ENCODE measurements at regions not wholly inside any gene's neighbourhood (a gene's known extent, or its start where the extent isn't known, plus 50 kb on each side); places are given as distances from the start of the nearest gene placed in this dataset.

DNA sequence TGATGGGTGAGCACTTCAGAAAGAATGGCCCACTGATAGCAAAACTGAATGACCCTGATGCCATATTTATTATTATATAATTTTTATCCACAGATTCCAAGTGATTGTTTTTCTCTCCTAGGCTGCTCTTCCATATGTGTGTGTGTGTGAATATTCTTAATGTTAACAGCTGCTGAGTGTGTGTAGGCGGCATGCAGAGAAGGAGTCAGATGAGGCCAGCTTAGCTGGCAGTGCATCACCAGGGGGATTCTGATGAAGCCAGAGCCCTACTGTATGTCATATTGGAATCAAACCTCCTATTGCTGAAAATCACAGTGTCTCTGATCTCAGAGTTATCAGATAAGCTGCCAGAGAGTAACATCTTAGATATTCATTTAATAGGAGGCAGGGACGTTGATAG, 177.1 kb downstream of the DMAC1 start:
- TF ChIP-seq PRDM2 (tag by site-specific recombination; IDR thresholded peaks at IDR 0.05; ENCODE audit: borderline replicate concordance) (no peak), ZNF76 (tag by site-specific recombination; IDR thresholded peaks at IDR 0.05; ENCODE audit: borderline replicate concordance, low read depth) (no peak), ZNF747 (tag by site-specific recombination; IDR thresholded peaks at IDR 0.05) (no peak), OSR2 (tag by site-specific recombination; IDR thresholded peaks at IDR 0.05) (no peak), ZNF768 (tag by site-specific recombination; IDR thresholded peaks at IDR 0.05) (no peak), ZBTB48 (tag by site-specific recombination; IDR thresholded peaks at IDR 0.05) (no peak), SALL2 (tag by site-specific recombination; IDR thresholded peaks at IDR 0.05; ENCODE audit: borderline replicate concordance) (no peak), ZNF362 (tag by site-specific recombination; IDR thresholded peaks at IDR 0.05) (no peak), ZBTB1 (tag by site-specific recombination; IDR thresholded peaks at IDR 0.05) (no peak), ZSCAN5A (tag by site-specific recombination; IDR thresholded peaks at IDR 0.05) (no peak), ZNF223 (tag by site-specific recombination; IDR thresholded peaks at IDR 0.05) (no peak), ZNF175 (tag by site-specific recombination; IDR thresholded peaks at IDR 0.05) (no peak), ZNF2 (tag by site-specific recombination; IDR thresholded peaks at IDR 0.05) (no peak), ZNF580 (tag by site-specific recombination; IDR thresholded peaks at IDR 0.05) (no peak)
- TF ChIP-seq, protein P1, sequence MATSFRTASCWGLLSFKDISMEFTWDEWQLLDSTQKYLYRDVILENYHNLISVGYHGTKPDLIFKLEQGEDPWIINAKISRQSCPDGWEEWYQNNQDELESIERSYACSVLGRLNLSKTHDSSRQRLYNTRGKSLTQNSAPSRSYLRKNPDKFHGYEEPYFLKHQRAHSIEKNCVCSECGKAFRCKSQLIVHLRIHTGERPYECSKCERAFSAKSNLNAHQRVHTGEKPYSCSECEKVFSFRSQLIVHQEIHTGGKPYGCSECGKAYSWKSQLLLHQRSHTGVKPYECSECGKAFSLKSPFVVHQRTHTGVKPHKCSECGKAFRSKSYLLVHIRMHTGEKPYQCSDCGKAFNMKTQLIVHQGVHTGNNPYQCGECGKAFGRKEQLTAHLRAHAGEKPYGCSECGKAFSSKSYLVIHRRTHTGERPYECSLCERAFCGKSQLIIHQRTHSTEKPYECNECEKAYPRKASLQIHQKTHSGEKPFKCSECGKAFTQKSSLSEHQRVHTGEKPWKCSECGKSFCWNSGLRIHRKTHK (tag by site-specific recombination; IDR thresholded peaks at IDR 0.05), result no peak
- TF ChIP-seq, protein P2, sequence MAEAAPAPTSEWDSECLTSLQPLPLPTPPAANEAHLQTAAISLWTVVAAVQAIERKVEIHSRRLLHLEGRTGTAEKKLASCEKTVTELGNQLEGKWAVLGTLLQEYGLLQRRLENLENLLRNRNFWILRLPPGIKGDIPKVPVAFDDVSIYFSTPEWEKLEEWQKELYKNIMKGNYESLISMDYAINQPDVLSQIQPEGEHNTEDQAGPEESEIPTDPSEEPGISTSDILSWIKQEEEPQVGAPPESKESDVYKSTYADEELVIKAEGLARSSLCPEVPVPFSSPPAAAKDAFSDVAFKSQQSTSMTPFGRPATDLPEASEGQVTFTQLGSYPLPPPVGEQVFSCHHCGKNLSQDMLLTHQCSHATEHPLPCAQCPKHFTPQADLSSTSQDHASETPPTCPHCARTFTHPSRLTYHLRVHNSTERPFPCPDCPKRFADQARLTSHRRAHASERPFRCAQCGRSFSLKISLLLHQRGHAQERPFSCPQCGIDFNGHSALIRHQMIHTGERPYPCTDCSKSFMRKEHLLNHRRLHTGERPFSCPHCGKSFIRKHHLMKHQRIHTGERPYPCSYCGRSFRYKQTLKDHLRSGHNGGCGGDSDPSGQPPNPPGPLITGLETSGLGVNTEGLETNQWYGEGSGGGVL (tag by site-specific recombination; IDR thresholded peaks at IDR 0.05), result no peak
- CTCF ChIA-PET, result no interaction called here
- no peaks in the 10 kb centered on the region for H3K4me1 ChIP-seq (ENCODE audit: control insufficient read depth, insufficient read depth, low read length)
- no peaks in the 10 kb centered on the region for H3K9me3 ChIP-seq (ENCODE audit: control insufficient read depth, insufficient read depth, low read depth, low read length)
- H3K27ac ChIP-seq (ENCODE audit: extremely low read depth, low read depth, low read length), result no peak overlapping the region
- no peaks in the 10 kb centered on the region for H3K36me3 ChIP-seq (ENCODE audit: control insufficient read depth in 2 of 2, insufficient read depth in 1 of 2, low read length in 2 of 2)
- H3K4me3 ChIP-seq (ENCODE audit: low read depth, low read length), result no peak overlapping the region
- POLR2A ChIA-PET, result no interaction called here

Data from HEK293 (cell line).